Psoas muscle (tissue), 7 donors: ENCODE measurements at regions not wholly inside any gene's neighbourhood (a gene's known extent, or its start where the extent isn't known, plus 50 kb on each side); places are given as distances from the start of the nearest gene placed in this dataset.
"Not testable (repeated sequence)": the region's sequence is repeated elsewhere in the genome, so short reads cannot be mapped to it uniquely, and the experiment has no call there.

Experiments
- ATAC-seq, 4 donors: fragments of 200-7000 bp; cut with Tn5 transposase; one replicate each; pipeline ENCODE4 v1.9.1; 2020; ENCODE audit warnings: moderate library complexity in 3 of 4, mild to moderate bottlenecking in 2 of 4
- DNase-seq, 2 donors: peaks; one replicate each; pipeline ENCODE4 v3.0.0-alpha.2; 2020
- H3K27ac ChIP-seq: fragments of 200-600 bp; one replicate; pipeline ENCODE4 v1.8.0; 2022
- H3K27me3 ChIP-seq, 3 donors: fragments of 200-600 bp in 1 of 3; one replicate each; pipeline versions ENCODE4 v1.6.1 to v1.8.0; 2013 to 2022; ENCODE audit warnings: low read length in 2 of 3, mild to moderate bottlenecking in 2 of 3, moderate library complexity in 1 of 3; ENCODE audit not compliant: insufficient read depth in 3 of 3
- H3K36me3 ChIP-seq, 2 donors: fragments of 200-600 bp in 1 of 2; one replicate each; pipeline versions ENCODE4 v1.6.1 to v1.8.0; 2013 to 2022; ENCODE audit warnings: low read depth in 1 of 2, mild to moderate bottlenecking in 1 of 2, moderate library complexity in 1 of 2; ENCODE audit not compliant: insufficient read depth in 1 of 2
- H3K4me1 ChIP-seq: fragments of 200-600 bp; one replicate; pipeline ENCODE4 v1.8.0; 2022
- H3K4me3 ChIP-seq: fragments of 200-600 bp; one replicate; pipeline ENCODE4 v1.8.0; 2022; ENCODE audit warnings: mild to moderate bottlenecking
- H3K9me3 ChIP-seq: fragments of 200-600 bp; one replicate; pipeline ENCODE4 v1.8.0; 2022
- CTCF ChIP-seq: fragments of 200-600 bp; IDR thresholded peaks from one replicate; pipeline ENCODE4 v1.8.0; 2022; ENCODE audit warnings: antibody characterized with exemption
- WGBS, 3 donors: extraction: QIAGEN DNeasy Blood & Tissue Kit; methylation state at CpG; one replicate each; pipeline versions ENCODE4 v1.1.6 to v1.1.7; 2013; 5-methylcytosine and 5-hydroxymethylcytosine counted together
- intact Hi-C, 2 donors: fragments of 100-400 bp; cut with DNase I; formaldehyde crosslinking; loops; one replicate each; pipeline versions ENCODE4 v1.11.0 to v1.14.2; 2022
- donor health status: healthy with polysubstance abuse.
- donor health status: DM: no; HTN: no; CAD: no; lungs with moderate emphysema.
- donor health status: Bipolar disorder and iron deficiency.
- donor health status: healthy.
- donor health status: DM: yes; HTN: yes; CAD: no.
- donor health status: DM: no; HTN: no; CAD: no.
- donor health status: DM: yes; HTN: yes; CAD: no.

- intact Hi-C loops: no loop called here
- H3K9me3 ChIP-seq: no peaks in the 10 kb centered on the region
- H3K4me3 ChIP-seq: no peak overlapping the region
- DNase-seq (no peak), ATAC-seq (no peak)
- no peaks in the 10 kb centered on the region for H3K27me3 ChIP-seq
- H3K36me3 ChIP-seq: no peaks in the 10 kb centered on the region
- no peaks in the 10 kb centered on the region for H3K4me1 ChIP-seq
- H3K27ac ChIP-seq: no peak overlapping the region
- no peak for TF ChIP-seq CTCF
Observed at GRCh38 chr9:78904686-78905085, 607.8 kb downstream of the PSAT1 start.

- DNase-seq: no peak
- Histone ChIP-seq H3K9me3 (no peaks in the 10 kb centered on the region), H3K27ac (no peak overlapping the region), H3K4me1 (no peaks in the 10 kb centered on the region), H3K36me3 (no peaks in the 10 kb centered on the region), H3K4me3 (no peak overlapping the region), H3K27me3 (no peaks in the 10 kb centered on the region)
- 82 to 90% (median 85%) methylated on average over 1 of the region's 1 CpG for WGBS, 3 donors
- intact Hi-C loops: no loop called here
- TF ChIP-seq CTCF: no peak
- no peak for ATAC-seq
Observed at GRCh38 chr9:78905387-78905786, 608.5 kb downstream of the PSAT1 start.

- no peak for TF ChIP-seq CTCF
- intact Hi-C loops: no loop called here
- H3K27ac ChIP-seq: no peak overlapping the region
- H3K4me3 ChIP-seq: no peak overlapping the region
- ATAC-seq (no peak), DNase-seq (no peak)
- no peaks in the 10 kb centered on the region for H3K36me3 ChIP-seq
- 75 to 82% (median 80%) methylated on average over 5 of the region's 5 CpGs for WGBS, 3 donors
- no peaks in the 10 kb centered on the region for H3K27me3 ChIP-seq
- H3K9me3 ChIP-seq: no peaks in the 10 kb centered on the region
- H3K4me1 ChIP-seq: no peaks in the 10 kb centered on the region
Observed at GRCh38 chr9:78905986-78906755, 609.2 kb downstream of the PSAT1 start.

- WGBS, 3 donors: 83 to 84% (median 84%) methylated on average over 2 of the region's 2 CpGs
- DNase-seq (no peak), ATAC-seq (no peak)
- intact Hi-C loops: no loop called here
- H3K9me3 ChIP-seq: no peaks in the 10 kb centered on the region
- H3K27me3 ChIP-seq: no peaks in the 10 kb centered on the region
- TF ChIP-seq CTCF: no peak
- H3K36me3 ChIP-seq: no peaks in the 10 kb centered on the region
- no peak overlapping the region for H3K4me3 ChIP-seq
- H3K4me1 ChIP-seq: no peaks in the 10 kb centered on the region
- H3K27ac ChIP-seq: no peak overlapping the region
Observed at GRCh38 chr9:78909566-78909965, 612.6 kb downstream of the PSAT1 start.

- ATAC-seq, H3K36me3 ChIP-seq, H3K27ac ChIP-seq, H3K9me3 ChIP-seq, DNase-seq, H3K27me3 ChIP-seq, H3K4me3 ChIP-seq, intact Hi-C loops, H3K4me1 ChIP-seq: not testable (repeated sequence)
- 74 to 93% (median 88%) methylated on average over 2 of the region's 2 CpGs for WGBS, 3 donors
Observed at GRCh38 chr9:78916884-78917283, 620.0 kb downstream of the PSAT1 start.
